GM19395 (cell line): ENCODE measurements at regions not wholly inside any gene's neighbourhood (a gene's known extent, or its start where the extent isn't known, plus 50 kb on each side); places are given as distances from the start of the nearest gene placed in this dataset.

Source experiments
- ATAC-seq: cut with Tn5 transposase; IDR thresholded peaks from one replicate; pipeline ENCODE4 v1.9.1; 2021; ENCODE audit warnings: mild to moderate bottlenecking, moderate library complexity; ENCODE audit not compliant: unreplicated experiment

DNA sequence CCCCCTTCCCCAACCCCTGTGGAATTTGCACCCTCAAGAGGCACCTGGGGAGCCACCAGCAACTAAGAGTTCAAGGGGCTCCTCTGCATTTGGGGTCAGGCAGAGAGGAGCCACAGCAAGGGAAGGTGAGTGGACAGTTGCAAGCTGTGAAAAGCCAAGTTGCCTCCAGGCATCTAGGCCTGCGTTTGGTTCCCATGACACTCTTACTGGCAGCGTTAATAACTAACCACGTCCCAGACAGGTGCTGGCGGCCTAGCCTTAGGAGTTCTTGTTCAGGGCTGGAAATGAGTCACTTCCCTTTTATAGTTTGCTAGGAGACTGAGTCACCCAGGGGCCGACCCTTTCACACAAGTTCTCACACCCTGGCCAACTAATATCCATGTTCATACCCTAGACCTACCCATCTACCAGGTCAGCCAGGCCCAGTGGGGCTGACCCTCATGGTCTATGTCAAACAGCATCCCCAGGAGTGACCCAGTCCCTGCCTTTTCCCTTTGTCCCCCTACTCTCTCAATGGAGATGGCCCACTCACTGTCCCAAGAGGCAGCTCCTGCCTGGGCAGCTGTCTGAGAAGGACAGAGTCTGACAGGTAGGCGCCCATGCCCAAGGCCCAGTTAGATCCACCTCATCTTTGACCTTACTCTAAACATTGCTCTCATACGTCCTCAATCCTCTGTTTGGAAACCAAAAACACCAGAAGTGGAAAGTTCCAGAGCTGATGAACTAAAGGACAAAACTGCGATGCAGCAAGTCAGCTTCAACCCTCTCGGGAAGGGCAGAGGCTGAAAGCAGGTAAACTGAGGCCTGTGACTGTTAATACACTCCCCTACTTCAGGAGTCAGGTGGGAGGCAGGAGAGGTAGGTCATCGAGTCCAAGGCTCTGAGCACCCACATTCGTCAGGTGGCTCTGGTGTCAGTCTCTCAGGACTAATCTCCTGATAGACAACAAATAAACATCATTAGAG is 300.6 kb downstream of the SOX9 start:
- peak; percentile 58 for ATAC-seq

DNA sequence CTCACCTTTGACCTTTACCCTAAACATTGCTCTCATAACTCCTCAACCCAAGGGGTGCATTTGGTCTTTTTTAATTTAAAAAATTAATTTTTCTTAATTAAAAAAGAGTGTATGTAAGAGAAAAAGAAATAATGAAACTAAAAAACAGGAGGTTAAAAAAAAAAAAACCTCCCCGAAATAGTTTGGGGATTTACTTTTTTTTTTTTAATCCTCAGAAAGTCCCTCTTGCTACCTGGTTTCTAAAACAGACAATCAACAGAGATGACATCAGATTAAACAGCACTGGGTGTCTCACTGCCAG is 301.3 kb downstream of the SOX9 start:
- no peak for ATAC-seq

DNA sequence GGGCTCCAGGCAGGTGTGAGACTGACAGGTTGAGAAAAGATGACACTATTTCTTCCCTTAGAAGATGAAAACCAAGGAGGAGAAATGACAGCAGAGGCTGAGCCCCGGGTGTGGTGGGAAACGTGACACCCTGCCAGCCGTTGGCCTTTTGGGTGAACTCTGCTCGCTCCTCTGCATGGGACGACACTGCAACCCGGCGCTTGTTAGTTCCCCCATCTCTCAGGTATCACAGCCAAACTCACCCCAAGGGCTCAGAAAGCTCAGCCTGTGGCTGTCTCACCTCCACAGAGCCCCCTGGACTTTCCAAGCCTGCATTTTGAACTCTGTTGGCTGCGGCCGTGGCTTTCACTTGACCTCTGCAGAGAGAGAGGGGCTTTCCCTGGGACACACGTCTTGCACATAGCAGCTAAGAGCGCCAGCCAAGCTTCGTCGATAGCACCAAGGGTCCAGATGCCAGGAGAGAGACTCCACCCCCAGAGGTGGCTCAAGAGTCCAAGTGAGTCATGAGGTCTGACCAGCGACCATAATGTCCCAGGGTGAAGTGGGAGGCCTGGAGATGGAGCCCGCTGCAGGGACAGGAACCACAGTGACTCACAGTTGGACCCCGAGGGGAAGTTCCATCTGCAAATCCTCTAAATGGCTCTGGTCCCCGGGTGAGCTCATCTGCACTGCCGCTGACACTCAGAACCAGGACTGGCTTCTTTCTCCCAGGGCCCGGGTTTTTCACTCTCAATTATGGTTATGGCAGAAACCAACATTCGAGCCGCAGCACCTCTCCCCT is 301.9 kb downstream of the SOX9 start:
- ATAC-seq = peak; percentile 40

DNA sequence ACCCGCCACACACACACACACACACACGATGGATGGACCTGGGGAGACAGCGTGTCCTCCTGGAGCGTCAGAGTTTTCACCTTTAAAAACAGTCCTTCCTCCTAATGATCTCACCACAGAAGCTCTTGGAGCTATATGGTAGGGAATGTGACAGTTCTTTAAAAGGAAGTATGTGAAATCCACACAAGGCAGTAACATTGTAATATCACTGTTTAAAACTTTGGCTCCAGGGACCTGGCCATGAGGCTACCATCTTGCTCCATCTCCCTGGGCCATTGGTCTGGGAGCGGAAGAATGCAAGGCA is 302.4 kb downstream of the SOX9 start:
- ATAC-seq = no peak

DNA sequence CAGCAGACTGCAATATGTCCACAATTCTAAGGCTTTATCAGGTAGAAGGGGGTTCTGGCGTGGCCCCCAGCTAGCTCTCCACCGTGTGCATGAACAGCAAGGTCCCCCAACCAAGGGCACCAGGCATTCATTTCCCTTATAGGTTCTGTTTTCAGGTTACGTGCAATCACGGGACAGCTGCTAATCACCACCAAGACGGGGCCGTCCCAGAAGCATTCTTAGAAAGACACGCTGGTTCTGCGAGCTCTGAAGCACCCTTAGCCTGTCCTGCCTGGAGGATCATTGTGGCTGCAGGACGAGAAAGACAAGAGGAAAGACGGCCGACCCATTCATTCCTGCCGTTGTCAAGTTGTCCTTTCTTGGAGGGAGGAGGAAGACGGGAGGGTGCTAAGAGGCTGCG is 302.9 kb downstream of the SOX9 start:
- no peak for ATAC-seq

DNA sequence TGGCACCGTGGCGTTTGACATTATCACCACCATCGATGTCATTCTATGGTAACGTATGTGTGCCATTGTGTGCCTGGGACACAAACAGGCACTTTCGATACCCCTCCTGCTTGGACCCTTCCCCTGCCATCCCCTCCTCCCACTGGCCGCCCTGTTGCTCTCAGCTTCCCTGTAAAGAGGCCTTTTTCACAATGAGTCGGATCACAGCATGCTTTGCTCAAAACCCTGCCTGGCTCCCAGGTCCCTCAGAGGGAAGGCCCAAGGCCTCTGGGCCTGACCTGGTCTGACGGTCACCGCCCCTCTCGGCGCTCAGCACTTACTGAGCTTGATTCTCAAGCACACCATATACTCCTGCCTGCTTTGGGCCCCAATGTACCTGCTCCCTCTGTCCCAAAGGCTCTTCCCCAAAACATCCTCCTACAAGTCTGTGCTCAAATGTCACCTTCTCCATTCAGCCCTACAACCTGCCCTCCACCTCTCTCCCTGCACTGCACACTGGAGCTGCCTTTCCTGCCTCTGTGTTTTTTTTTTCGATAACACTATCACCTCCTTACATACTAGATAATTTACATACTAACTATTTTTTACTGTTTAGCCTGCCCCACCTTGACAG is 303.8 kb downstream of the SOX9 start:
- no peak for ATAC-seq

DNA sequence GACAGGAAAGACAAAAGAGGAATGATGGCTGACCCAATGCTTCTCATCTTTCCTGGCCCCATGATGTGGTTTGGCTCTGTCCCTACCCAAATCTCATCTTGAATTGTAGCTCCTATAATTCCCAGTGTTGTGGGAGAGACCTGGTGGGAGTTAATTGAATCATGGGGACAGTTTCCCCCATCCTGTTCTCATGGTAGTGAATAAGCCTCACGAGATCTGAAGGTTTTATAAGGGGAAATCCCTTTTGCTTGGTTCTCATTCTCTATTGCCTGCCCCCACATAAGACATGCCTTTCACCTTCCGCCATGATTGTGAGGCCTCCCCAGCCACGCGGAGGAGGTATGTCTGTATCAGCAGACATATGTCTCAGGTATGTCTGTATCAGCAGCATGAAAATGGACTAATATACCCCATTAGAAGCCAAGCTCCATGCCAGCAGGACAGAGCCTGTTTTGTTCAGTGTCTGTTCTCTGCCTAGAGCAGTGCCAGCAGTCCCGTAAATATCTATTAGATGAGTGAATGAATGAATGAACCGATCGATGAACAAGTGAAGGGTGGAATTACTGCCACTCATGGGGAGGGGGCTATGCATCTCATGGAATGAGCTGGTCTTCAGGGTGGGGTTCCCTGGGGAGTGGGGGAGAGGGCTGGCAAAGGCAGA is 304.4 kb downstream of the SOX9 start:
- no peak for ATAC-seq

GRCh38 chr17:72425794-72426168 is 305.0 kb downstream of the SOX9 start:
- ATAC-seq = no peak

GRCh38 chr17:72426321-72426720 is 305.5 kb downstream of the SOX9 start:
- ATAC-seq = no peak

DNA sequence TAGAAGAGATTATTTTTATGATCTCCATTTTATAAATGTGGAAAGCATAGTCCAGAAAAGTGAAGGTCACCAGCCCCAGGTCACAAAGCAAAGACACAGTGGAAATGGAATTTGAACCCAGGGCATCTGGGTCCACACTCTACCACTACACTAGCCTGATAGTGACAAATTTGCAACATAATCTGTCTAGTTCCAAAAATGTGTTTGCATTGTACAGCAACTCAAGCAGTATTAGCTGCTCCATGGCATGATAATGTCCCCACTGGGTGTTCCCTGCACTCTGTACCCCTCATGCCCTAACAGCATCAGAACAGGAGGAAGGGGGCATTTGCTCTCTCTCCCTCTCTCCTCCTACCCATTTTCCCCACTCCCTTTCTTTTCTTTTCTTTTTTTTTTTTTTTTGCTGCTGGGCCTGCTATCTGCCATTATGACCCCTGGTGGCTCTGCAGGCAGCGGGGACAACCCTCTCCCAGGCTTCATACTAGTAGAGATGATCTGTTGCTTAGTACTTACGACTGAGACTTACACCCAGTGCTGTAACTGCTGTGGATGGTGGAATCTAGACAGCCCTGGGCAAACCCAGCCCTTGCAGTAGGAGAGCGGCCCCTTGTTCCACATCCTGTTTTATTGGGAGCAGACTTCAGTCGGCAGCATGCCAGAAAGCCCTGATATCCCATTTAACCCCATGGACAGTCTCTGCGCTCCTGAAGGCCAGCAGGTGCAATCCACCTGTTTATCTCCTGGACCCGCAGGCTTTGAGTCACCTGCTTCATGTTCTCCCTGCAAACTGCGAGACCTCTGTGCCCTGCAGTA is 306.3 kb downstream of the SOX9 start:
- ATAC-seq = no peak

GRCh38 chr17:72427761-72428109 is 306.9 kb downstream of the SOX9 start:
- ATAC-seq = no peak

DNA sequence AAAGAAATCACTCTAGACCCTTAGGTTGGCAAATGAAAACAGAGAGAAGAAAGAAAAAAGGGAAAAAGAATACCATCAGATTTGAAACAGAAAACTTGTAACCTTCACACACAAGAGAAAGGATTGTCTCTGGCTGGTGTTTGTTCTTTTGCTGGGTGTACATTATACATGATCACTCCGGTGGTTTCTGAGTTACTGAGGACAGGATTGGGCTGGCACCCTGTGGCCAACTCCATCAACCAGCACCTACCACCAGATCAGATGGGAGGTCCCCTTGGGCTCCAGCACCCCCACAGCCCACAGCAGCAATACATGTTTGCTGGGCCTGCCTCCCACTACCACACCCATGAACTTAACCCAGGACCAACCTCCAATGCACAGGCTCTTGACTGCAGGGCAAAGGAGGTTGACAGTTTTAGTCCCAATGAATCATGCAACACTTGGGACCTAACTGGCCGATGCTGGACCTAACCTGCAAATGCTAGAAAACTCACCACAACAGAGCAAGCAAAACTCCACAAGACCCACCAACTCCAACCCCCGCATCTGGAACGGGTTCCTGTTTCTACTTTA is 308.3 kb downstream of the SOX9 start:
- no peak for ATAC-seq

DNA sequence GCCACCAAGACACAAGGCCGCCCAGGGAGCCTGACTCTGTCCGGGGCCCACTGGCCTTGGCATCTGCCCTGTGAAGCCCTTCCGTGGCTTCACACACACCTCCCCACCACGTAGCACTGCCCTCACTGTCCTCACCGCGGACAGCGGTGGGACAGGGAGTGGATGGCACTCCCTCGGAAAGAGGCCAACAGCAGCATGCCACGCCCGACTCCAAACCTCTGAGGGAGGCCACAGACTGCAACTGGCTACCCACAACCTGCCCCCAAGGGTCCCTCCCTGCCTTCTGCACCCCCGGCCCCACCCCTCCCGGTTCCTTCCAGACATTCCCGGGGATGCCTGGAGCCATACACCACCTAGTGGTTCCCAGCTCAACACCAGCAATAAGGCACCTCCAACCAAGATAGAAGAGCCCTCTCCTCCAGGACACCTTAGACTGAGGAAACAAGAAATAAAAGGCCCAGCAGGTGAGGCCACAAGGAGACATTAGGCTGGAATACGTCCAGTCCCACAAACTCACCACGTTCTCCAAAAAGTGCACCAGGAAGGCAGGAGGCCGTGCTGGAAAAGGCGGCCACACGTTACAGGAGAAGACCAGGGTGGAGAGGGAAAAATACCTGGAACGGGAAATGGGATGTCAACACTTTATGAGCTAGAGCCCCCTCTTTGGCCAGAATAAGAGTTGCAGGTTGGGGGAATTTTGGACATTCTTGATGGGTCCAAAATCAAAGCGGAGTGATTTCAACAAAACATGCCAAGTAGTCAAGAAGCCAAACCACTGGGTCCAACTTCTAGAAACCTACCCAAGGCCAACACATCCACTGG is 310.0 kb downstream of the SOX9 start:
- ATAC-seq = no peak

DNA sequence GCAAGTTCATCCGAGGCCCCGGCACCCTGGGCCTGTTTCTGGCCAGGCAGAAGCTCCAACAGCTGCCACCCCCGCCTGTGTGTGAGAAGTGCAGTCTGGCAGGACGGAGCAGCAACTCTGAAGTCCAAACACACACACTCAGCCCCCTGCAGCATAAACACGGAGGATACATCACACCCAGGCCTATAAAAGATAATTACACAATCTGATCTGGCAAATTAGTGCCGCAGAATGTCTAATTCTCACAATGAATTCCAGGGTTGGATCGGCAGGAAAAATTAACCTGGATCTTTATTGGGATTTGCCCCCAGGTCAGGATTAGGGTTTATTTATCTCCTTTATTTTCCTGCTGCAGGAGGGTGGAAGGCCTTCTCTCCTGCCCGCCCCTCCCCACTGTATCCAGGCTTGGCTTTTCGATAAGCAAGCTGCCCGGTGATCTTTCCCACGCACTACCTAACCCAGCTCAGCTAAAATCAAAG is 311.4 kb downstream of the SOX9 start:
- ATAC-seq = no peak

DNA sequence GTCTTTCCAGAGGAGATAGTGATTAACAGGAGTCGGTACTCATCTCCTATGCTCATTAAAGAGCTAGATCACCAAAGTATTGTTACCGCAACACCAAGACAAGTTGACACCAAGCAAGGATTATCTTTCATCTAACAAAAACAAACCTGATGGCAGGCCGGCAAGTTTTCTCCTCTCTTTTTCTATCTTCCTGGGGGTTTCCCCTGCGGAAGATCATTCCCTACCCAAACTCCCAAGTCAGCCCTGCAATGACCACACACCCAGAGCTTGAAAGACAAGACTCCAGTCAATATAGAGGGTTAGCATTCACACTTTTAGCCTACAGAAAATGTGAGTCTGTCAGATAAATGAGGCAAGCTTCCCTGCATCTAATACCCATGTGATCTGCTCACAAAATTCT is 312.1 kb downstream of the SOX9 start:
- ATAC-seq = no peak

DNA sequence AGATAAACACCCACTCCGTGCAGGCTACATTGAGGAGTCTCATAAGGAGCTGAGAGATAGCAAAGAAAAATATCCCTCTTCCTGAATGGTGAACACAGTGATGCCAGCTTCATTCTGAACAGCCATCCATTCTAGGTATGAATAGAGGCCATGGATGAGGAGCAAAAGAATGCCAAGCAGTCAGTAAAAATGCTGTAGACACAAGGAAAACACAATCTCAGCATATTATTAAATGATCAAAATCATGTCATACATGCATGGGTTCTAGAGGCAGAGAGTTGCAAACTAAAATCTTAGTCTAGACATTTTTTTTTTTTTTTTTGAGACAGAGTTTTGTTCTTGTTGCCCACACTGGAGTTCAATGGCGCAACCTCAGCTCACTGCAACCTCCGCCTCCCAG is 313.0 kb downstream of the SOX9 start:
- ATAC-seq = no peak

GRCh38 chr17:72434581-72434980 is 313.8 kb downstream of the SOX9 start:
- ATAC-seq = no peak

DNA sequence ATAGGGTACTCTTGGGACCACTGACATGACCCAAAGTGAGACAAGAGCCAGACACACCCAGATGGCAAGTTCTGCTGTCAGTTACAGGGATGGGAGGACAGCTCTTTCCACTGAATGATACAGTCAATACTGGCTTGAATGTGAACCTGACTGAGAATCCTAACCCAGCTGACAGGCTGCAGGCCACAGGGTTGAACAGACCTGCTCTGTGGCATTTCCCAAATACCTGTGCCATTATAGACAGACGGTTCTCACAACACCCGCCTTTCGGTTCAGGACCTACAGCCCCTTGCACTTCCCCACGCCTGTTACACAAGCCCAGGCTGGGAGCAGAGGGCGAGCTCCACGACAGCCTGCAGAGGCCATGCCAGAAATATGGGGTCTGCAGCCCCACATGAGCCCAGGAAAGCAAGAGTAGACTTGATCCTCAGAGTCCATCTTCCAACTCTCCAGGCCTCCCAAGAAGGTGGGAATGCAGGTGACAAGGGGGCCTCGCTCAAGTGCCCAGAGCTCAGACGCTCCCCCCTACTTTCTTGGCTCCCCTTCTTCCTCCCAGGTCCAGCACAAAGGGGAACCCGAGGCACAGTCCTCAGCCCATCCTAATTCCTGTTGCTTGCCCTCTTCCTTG is 314.3 kb downstream of the SOX9 start:
- no peak for ATAC-seq

DNA sequence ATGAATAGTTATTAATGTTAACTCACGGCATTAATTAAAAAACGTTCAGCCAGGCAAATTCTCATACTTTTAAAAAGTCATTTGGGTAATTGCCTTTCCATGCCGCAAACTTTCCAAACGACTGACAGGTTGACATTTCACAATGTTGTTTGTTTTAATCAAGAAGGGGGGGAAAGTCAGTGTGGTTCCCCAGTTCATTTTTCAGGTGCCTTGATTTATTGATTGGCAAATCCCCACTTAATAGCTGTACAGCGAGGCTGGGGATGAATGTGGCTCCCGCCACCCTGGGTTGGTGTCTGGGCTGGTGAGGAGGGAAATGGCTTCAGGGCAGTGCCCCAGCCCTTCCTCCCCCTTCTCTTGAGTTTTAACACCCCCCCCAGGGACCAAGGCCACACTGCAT is 318.0 kb downstream of the SOX9 start:
- ATAC-seq = no peak
